Thyroid gland (tissue), 4 donors: ENCODE measurements at regions not wholly inside any gene's neighbourhood (a gene's known extent, or its start where the extent isn't known, plus 50 kb on each side); places are given as distances from the start of the nearest gene placed in this dataset.

Source experiments
- DNase-seq, 2 donors: peaks; one replicate each; pipeline ENCODE4 v3.0.0-alpha.2; 2019
- H3K27ac ChIP-seq, 3 donors: fragments of 200-600 bp; sonication (generic); 1 replicate in 2 of 3; 2 replicates in 1 of 3; pipeline ENCODE4 v1.5.1; 2016 to 2019; ENCODE audit warnings: mild to moderate bottlenecking in 1 of 3, moderate library complexity in 1 of 3
- H3K27me3 ChIP-seq: fragments of 200-600 bp; sonication (generic); one replicate; pipeline ENCODE4 v1.5.1; 2019
- H3K36me3 ChIP-seq, 2 donors: fragments of 200-600 bp; sonication (generic); one replicate each; pipeline ENCODE4 v1.5.1; 2016 to 2019
- H3K4me1 ChIP-seq, 2 donors: fragments of 200-600 bp; sonication (generic); one replicate each; pipeline ENCODE4 v1.5.1; 2017 to 2019
- H3K4me3 ChIP-seq, 3 donors: fragments of 200-600 bp; sonication (generic); replicated peaks in 1 of 3; 1 replicate in 2 of 3; 2 replicates in 1 of 3; pipeline ENCODE4 v1.5.1; 2016; ENCODE audit warnings: mild to moderate bottlenecking in 1 of 3
- H3K9me3 ChIP-seq: fragments of 200-600 bp; sonication (generic); one replicate; pipeline ENCODE4 v1.5.1; 2017
- CTCF ChIP-seq, 6 experiments: fragments of 200-600 bp in 3 of 6; fragments of 450-650 bp in 3 of 6; sonication (generic) in 3 of 6; IDR thresholded peaks; one replicate each; pipeline ENCODE4 v1.5.1; 2016 to 2019; ENCODE audit warnings: antibody characterized with exemption in 6 of 6, mild to moderate bottlenecking in 2 of 6, inconsistent platforms in 1 of 6, moderate library complexity in 1 of 6
- POLR2A ChIP-seq, 2 donors: fragments of 450-650 bp; IDR thresholded peaks; one replicate each; pipeline ENCODE4 v1.6.1; 2017; ENCODE audit warnings: antibody characterized with exemption in 2 of 2, mild to moderate bottlenecking in 2 of 2, moderate library complexity in 1 of 2
- WGBS, 2 donors: methylation state at CpG; one replicate each; pipeline ENCODE4 v1.1.5; 2017; 5-methylcytosine and 5-hydroxymethylcytosine counted together
- intact Hi-C: fragments of 100-400 bp; cut with DNase I; formaldehyde crosslinking; loops from one replicate; pipeline ENCODE4 v1.15.1; 2023

DNA sequence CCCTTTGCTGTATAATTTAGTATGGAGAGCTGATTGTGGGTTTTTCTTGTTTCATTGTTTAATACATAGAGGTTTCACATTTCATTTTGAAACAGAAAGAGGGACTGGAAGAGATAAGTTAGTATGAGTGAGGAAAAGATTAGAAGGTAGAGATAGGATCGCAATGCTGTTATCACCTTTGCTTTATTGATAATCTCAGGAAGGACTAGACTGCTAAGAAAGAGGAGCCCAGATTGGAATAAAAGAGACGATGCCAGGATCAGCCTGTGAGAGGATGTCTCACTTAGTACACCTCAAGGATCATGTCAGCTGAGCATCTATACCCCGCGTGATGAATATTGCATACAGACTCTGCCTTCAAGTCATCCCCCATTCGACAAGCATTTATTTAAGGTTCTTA is 178.0 kb upstream of the DMAC1 start:
- TF ChIP-seq CTCF (IDR thresholded peaks at IDR 0.05): no peak
- no peak for TF ChIP-seq POLR2A (IDR thresholded peaks at IDR 0.05)
- 86 to 87% methylated on average over 5 of the region's 5 CpGs for WGBS, 2 donors
- DNase-seq: no peak
- H3K9me3 ChIP-seq: no peaks in the 10 kb centered on the region
- H3K4me3 ChIP-seq: no peak overlapping the region
- intact Hi-C loops: no loop called here
- H3K4me1 ChIP-seq: no peaks in the 10 kb centered on the region
- H3K27me3 ChIP-seq: no peaks in the 10 kb centered on the region
- H3K27ac ChIP-seq: no peak overlapping the region
- H3K36me3 ChIP-seq: no peaks in the 10 kb centered on the region

GRCh38 chr9:7976856-7977255 is 177.3 kb upstream of the DMAC1 start:
- Histone ChIP-seq H3K27ac (no peak overlapping the region), H3K36me3 (no peaks in the 10 kb centered on the region), H3K9me3 (no peaks in the 10 kb centered on the region), H3K4me1 (no peaks in the 10 kb centered on the region), H3K27me3 (no peaks in the 10 kb centered on the region), H3K4me3 (no peak overlapping the region)
- no peak for TF ChIP-seq POLR2A (IDR thresholded peaks at IDR 0.05)
- no peak for TF ChIP-seq CTCF (IDR thresholded peaks at IDR 0.05)
- intact Hi-C loops: no loop called here
- DNase-seq: no peak
- WGBS, 2 donors: 89 to 97% methylated on average over 2 of the region's 2 CpGs

- Histone ChIP-seq H3K4me1 (no peaks in the 10 kb centered on the region), H3K4me3 (no peak overlapping the region), H3K9me3 (no peaks in the 10 kb centered on the region), H3K36me3 (no peaks in the 10 kb centered on the region), H3K27ac (no peak overlapping the region), H3K27me3 (no peaks in the 10 kb centered on the region)
- 75 to 88% methylated on average over 4 of the region's 4 CpGs for WGBS, 2 donors
- TF ChIP-seq CTCF (IDR thresholded peaks at IDR 0.05) (no peak), POLR2A (IDR thresholded peaks at IDR 0.05) (no peak)
- no peak for DNase-seq
- intact Hi-C loops: no loop called here
Observed at GRCh38 chr9:7976167-7976755, 176.7 kb upstream of the DMAC1 start.

- no peak overlapping the region for H3K27ac ChIP-seq
- no peak for TF ChIP-seq CTCF (IDR thresholded peaks at IDR 0.05)
- TF ChIP-seq POLR2A (IDR thresholded peaks at IDR 0.05): no peak
- DNase-seq: no peak
- no peaks in the 10 kb centered on the region for H3K27me3 ChIP-seq
- no peak overlapping the region for H3K4me3 ChIP-seq
- no peaks in the 10 kb centered on the region for H3K9me3 ChIP-seq
- no peaks in the 10 kb centered on the region for H3K4me1 ChIP-seq
- 93 to 94% methylated on average over 5 of the region's 5 CpGs for WGBS, 2 donors
- no peaks in the 10 kb centered on the region for H3K36me3 ChIP-seq
- intact Hi-C loops: no loop called here
Observed at GRCh38 chr9:7975336-7975735, 175.8 kb upstream of the DMAC1 start.

DNA sequence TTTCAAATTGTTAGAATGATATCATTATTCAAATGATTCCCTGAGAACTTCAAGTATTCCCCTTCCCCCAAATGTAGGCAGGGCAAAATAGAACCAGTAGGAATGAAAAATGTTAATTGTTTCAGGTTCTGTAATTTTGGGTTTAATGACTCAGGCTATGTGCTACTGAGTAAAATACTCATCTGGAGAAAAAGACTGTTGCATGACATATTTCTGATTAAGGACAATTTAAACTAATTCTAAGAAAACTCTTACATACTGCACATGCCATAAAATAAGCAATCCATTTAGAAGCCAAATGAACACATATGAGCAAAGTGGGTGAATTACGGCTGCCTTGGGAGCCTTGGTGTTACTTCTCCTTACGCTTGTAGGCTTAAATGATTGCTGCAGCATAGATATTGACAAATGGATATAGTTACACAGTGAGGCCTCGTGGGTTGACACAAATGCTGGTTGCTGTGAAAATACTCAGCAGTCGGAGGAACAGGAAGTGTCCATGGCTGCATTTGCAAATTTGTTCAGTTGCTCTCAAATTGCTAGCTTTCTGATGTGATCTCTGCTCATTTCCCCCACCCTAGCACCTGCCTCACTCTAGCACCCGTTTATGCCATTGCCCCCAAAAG is 174.9 kb upstream of the DMAC1 start:
- DNase-seq: no peak
- no peaks in the 10 kb centered on the region for H3K9me3 ChIP-seq
- no peak for TF ChIP-seq CTCF (IDR thresholded peaks at IDR 0.05)
- TF ChIP-seq POLR2A (IDR thresholded peaks at IDR 0.05): no peak
- no peaks in the 10 kb centered on the region for H3K36me3 ChIP-seq
- WGBS, 2 donors: 75 to 78% methylated on average over 5 of the region's 5 CpGs
- intact Hi-C loops: no loop called here
- no peak overlapping the region for H3K4me3 ChIP-seq
- no peaks in the 10 kb centered on the region for H3K4me1 ChIP-seq
- no peak overlapping the region for H3K27ac ChIP-seq
- H3K27me3 ChIP-seq: no peaks in the 10 kb centered on the region
